GM12878 (cell line): ENCODE measurements at regions not wholly inside any gene's neighbourhood (a gene's known extent, or its start where the extent isn't known, plus 50 kb on each side); places are given as distances from the start of the nearest gene placed in this dataset.

ENCODE experiments used
- ATAC-seq: fragments of 200-7000 bp; cut with Tn5 transposase; 3 replicates; pipeline ENCODE4 v1.9.1; 2020; ENCODE audit warnings: mild to moderate bottlenecking, moderate library complexity
- BruUV-seq: library from RNA; stranded (reverse); fragments of 400-500 nt; replicated peaks from 2 replicates; lab custom pipeline; 2021; lab: Mats Ljungman, UMichigan
- CTCF ChIA-PET: fragments of 300-600 bp; sonication (Branson Sonifier 250); formaldehyde crosslinking; extraction: SDS; loops from one replicate; lab custom pipeline; 2021; ENCODE audit warnings: inconsistent platforms; lab: Yijun Ruan, JAX
- POLR2A ChIA-PET: fragments of 350-600 bp; formaldehyde crosslinking; extraction: SDS; loops from one replicate; lab custom pipeline; 2021; ENCODE audit warnings: inconsistent platforms; lab: Charles Lee
- RAD21 ChIA-PET: fragments of 300-600 bp; sonication (Branson Sonifier 250); formaldehyde crosslinking; loops from one replicate; lab custom pipeline; 2023; ENCODE audit warnings: antibody characterized with exemption; ENCODE audit not compliant: unreplicated experiment; lab: Charles Lee
- SMC1A ChIA-PET: fragments of 300-600 bp; sonication (Branson Sonifier 250); formaldehyde crosslinking; loops from one replicate; lab custom pipeline; 2023; ENCODE audit not compliant: unreplicated experiment, uncharacterized antibody; lab: Charles Lee
- DNase-seq: peaks from one replicate; pipeline ENCODE4 v3.0.0-alpha.2; 2011; ENCODE audit warnings: low read depth, low spot score
- FAIRE-seq: peaks from 3 replicates; lab custom pipeline; 2011; peaks lifted over from hg19 to GRCh38; lab: Jason Lieb, UNC
- H2AFZ ChIP-seq: 2 replicates; pipeline ENCODE4 v1.6.0; 2011; ENCODE audit warnings: low read depth, low read length, control low read depth; ENCODE audit not compliant: control insufficient read depth
- H3K27ac ChIP-seq: 2 replicates; pipeline ENCODE4 v1.5.1; 2011; ENCODE audit warnings: control low read depth; ENCODE audit not compliant: control insufficient read depth, insufficient read depth
- H3K27me3 ChIP-seq, 2 experiments: replicated peaks in 1 of 2; 2 replicates each; pipeline versions ENCODE4 v1.6.0 to v1.6.1; 2011; ENCODE audit warnings: low read length in 1 of 2; ENCODE audit not compliant: control insufficient read depth in 2 of 2, insufficient read depth in 2 of 2
- H3K36me3 ChIP-seq, 2 experiments: 2 replicates each; pipeline ENCODE4 v1.5.1; 2011; ENCODE audit warnings: low read length in 1 of 2; ENCODE audit not compliant: control insufficient read depth in 2 of 2, insufficient read depth in 2 of 2
- H3K4me1 ChIP-seq: 2 replicates; pipeline ENCODE4 v1.6.1; 2011; ENCODE audit warnings: mild to moderate bottlenecking, low read length, moderate library complexity, mixed read lengths; ENCODE audit not compliant: control insufficient read depth, insufficient read depth
- H3K4me2 ChIP-seq: 2 replicates; pipeline ENCODE4 v1.6.0; 2011; ENCODE audit warnings: control low read depth; ENCODE audit not compliant: control insufficient read depth, insufficient read depth
- H3K4me3 ChIP-seq: fragments of 200-600 bp; sonication (generic); 2 replicates; pipeline ENCODE4 v1.5.1; 2016
- H3K79me2 ChIP-seq: 2 replicates; pipeline ENCODE4 v1.6.0; 2011; ENCODE audit warnings: low read length; ENCODE audit not compliant: control insufficient read depth, insufficient read depth
- H3K9ac ChIP-seq: 2 replicates; pipeline ENCODE4 v1.8.0; 2011; ENCODE audit warnings: low read length, control low read depth, mixed read lengths; ENCODE audit not compliant: control insufficient read depth, insufficient read depth
- H3K9me3 ChIP-seq: replicated peaks from 3 replicates; pipeline ENCODE4 v1.5.1; 2011; ENCODE audit warnings: mild to moderate bottlenecking, low read length; ENCODE audit not compliant: control insufficient read depth, insufficient read depth
- H4K20me1 ChIP-seq: 2 replicates; pipeline ENCODE4 v1.6.0; 2011; ENCODE audit not compliant: control insufficient read depth, insufficient read depth
- ATF7 ChIP-seq: fragments of 450-650 bp; IDR thresholded peaks from 2 replicates; pipeline ENCODE4 v1.6.1; 2016; ENCODE audit warnings: low read depth, mild to moderate bottlenecking
- CBFB ChIP-seq: IDR thresholded peaks from 2 replicates; pipeline ENCODE4 v1.6.1; 2016; ENCODE audit warnings: antibody characterized with exemption, low read depth
- CREB1 ChIP-seq: IDR thresholded peaks from 2 replicates; pipeline ENCODE4 v1.6.1; 2012; ENCODE audit warnings: low read depth, mild to moderate bottlenecking, inconsistent platforms
- CREM ChIP-seq: IDR thresholded peaks from 2 replicates; pipeline ENCODE4 v1.6.1; 2014; ENCODE audit warnings: antibody characterized with exemption, low read depth
- EED ChIP-seq: sonication (generic); IDR thresholded peaks from 2 replicates; pipeline ENCODE4 v1.6.1; 2016; ENCODE audit warnings: antibody characterized with exemption, low read depth
- FOXK2 ChIP-seq: fragments of 450-650 bp; IDR thresholded peaks from 2 replicates; pipeline ENCODE4 v1.6.1; 2017; ENCODE audit warnings: mild to moderate bottlenecking, moderate library complexity
- FOXM1 ChIP-seq: IDR thresholded peaks from 2 replicates; pipeline ENCODE4 v1.6.1; 2012; ENCODE audit warnings: low read depth, mild to moderate bottlenecking, inconsistent platforms, low read length, moderate library complexity
- HDAC6 ChIP-seq: fragments of 200-600 bp; sonication (generic); IDR thresholded peaks from one replicate; pipeline ENCODE4 v1.8.0; 2017; ENCODE audit warnings: antibody characterized with exemption; ENCODE audit not compliant: unreplicated experiment
- KAT2A ChIP-seq: conservative IDR thresholded peaks from 2 replicates; pipeline ENCODE4 v1.6.1; 2011; ENCODE audit warnings: low read depth, low read length; ENCODE audit not compliant: control insufficient read depth
- MYB ChIP-seq: fragments of 150-350 bp; IDR thresholded peaks from 2 replicates; pipeline ENCODE4 v1.6.1; 2014; ENCODE audit warnings: mild to moderate bottlenecking, low read depth, low read length, borderline replicate concordance
- NR2C1 ChIP-seq: fragments of 450-650 bp; IDR thresholded peaks from 2 replicates; pipeline ENCODE4 v1.6.1; 2017; ENCODE audit warnings: antibody characterized with exemption, mild to moderate bottlenecking, moderate library complexity
- PAX8 ChIP-seq: fragments of 450-650 bp; IDR thresholded peaks from 2 replicates; pipeline ENCODE4 v1.6.1; 2017; ENCODE audit warnings: mild to moderate bottlenecking, moderate library complexity
- POLR2AphosphoS2 ChIP-seq: IDR thresholded peaks from 2 replicates; pipeline ENCODE4 v1.6.1; 2011; ENCODE audit warnings: low read depth, mild to moderate bottlenecking, low read length, improper control_type of control experiment, moderate library complexity
- RAD21 ChIP-seq: IDR thresholded peaks from 2 replicates; pipeline ENCODE4 v1.6.1; 2011; ENCODE audit warnings: mild to moderate bottlenecking, low read depth, low read length, moderate library complexity; ENCODE audit not compliant: insufficient read depth
- RFX5 ChIP-seq: IDR thresholded peaks from 2 replicates; pipeline ENCODE4 v1.6.1; 2011; ENCODE audit warnings: low read depth, low read length, improper control_type of control experiment
- RUNX3 ChIP-seq: IDR thresholded peaks from 2 replicates; pipeline ENCODE4 v1.6.1; 2012; ENCODE audit warnings: low read length, inconsistent platforms
- SIN3A ChIP-seq: IDR thresholded peaks from 2 replicates; pipeline ENCODE4 v1.6.1; 2012; ENCODE audit warnings: low read depth, low read length, improper control_type of control experiment
- SIX5 ChIP-seq: IDR thresholded peaks from 2 replicates; pipeline ENCODE4 v1.6.1; 2011; ENCODE audit warnings: mild to moderate bottlenecking, low read depth, low read length, moderate library complexity; ENCODE audit not compliant: severe bottlenecking
- STAT3 ChIP-seq: IDR thresholded peaks from 2 replicates; pipeline ENCODE4 v1.6.1; 2011; ENCODE audit warnings: low read depth, low read length, improper control_type of control experiment
- SUZ12 ChIP-seq: fragments of 200-600 bp; sonication (generic); IDR thresholded peaks from one replicate; pipeline ENCODE4 v1.6.1; 2018; ENCODE audit warnings: antibody characterized with exemption, mild to moderate bottlenecking; ENCODE audit not compliant: unreplicated experiment
- YBX1 ChIP-seq: fragments of 450-650 bp; IDR thresholded peaks from 2 replicates; pipeline ENCODE4 v1.6.1; 2016; ENCODE audit warnings: antibody characterized with exemption
- ZBED1 ChIP-seq: IDR thresholded peaks from 2 replicates; pipeline ENCODE4 v1.6.1; 2016; ENCODE audit warnings: borderline replicate concordance
- WGBS: methylation state at CpG from one replicate; pipeline ENCODE4 v1.1.6; 2016; ENCODE audit warnings: low lambda C conversion rate; ENCODE audit not compliant: insufficient replicate concordance, insufficient coverage; ENCODE audit errors: missing lambda C conversion rate; 5-methylcytosine and 5-hydroxymethylcytosine counted together
- in situ Hi-C: fragments of 300-500 bp; cut with MboI; formaldehyde crosslinking; loops from 9 replicates; pipeline ENCODE4 v1.14.3; 2018; ENCODE audit warnings: mixed read lengths
- intact Hi-C: fragments of 100-400 bp; cut with micrococcal nuclease; formaldehyde crosslinking; loops from one replicate; pipeline ENCODE4 v1.14.2; 2022; ENCODE audit not compliant: unreplicated experiment
- TF ChIP-seq, protein P1 (sequence below): fragments of 450-650 bp; IDR thresholded peaks from 2 replicates; pipeline ENCODE4 v1.6.1; 2018; ENCODE audit warnings: borderline replicate concordance, mild to moderate bottlenecking; ENCODE audit not compliant: partially characterized antibody

DNA sequence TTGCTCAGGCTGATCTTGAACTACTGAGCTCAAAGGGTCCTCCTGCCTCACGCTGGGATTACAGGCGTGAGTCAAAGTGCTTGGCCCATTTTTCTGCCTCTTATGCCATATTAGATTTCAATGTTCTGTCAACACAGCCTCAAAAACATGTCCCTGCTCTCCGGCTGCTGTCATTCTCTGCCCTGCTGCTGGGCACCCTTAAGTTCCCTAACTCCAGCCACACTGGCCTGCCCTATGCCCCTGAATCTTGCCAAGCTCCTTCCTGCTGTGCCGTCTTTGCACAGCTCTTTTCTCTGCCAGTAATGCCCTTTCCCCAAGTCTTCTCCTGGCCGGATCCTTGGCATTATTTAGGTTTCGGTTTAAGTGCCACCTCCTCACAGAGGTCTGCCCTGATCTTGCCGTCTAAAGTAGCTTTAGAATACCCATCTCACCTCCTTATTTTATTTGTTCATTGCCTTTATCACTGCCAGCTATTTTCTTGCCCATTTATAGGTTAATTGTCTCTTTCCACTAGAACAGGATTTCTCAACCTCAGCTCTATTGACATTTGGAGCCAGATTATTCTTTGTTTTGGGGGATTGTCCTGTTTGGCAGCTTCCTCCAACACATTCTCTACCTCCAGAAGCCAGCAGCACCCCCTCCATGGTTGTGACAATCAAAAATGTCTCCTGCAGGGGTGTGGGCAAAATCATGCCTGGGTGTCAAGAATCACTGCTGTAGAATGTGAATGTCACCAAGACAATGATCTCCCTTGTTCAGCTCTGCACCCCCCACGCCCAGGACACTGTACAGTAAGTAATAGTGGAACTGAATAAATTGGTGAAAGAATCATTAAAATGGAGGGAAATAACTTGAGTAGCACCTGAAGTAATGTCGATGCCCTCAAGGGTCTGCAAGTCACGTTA is 168.2 kb downstream of the CYLD start (continued):
- TF ChIP-seq, protein P1, sequence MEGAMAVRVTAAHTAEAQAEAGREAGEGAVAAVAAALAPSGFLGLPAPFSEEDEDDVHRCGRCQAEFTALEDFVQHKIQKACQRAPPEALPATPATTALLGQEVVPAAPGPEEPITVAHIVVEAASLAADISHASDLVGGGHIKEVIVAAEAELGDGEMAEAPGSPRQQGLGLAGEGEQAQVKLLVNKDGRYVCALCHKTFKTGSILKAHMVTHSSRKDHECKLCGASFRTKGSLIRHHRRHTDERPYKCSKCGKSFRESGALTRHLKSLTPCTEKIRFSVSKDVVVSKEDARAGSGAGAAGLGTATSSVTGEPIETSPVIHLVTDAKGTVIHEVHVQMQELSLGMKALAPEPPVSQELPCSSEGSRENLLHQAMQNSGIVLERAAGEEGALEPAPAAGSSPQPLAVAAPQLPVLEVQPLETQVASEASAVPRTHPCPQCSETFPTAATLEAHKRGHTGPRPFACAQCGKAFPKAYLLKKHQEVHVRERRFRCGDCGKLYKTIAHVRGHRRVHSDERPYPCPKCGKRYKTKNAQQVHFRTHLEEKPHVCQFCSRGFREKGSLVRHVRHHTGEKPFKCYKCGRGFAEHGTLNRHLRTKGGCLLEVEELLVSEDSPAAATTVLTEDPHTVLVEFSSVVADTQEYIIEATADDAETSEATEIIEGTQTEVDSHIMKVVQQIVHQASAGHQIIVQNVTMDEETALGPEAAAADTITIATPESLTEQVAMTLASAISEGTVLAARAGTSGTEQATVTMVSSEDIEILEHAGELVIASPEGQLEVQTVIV, result no peak
- no peak for TF ChIP-seq PAX8
- no peak for TF ChIP-seq SIN3A
- no peak for TF ChIP-seq RUNX3
- no peak for TF ChIP-seq FOXK2
- no peak for TF ChIP-seq CREB1
- no peak for TF ChIP-seq MYB
- TF ChIP-seq, all 136 proteins: peak for 0

DNA sequence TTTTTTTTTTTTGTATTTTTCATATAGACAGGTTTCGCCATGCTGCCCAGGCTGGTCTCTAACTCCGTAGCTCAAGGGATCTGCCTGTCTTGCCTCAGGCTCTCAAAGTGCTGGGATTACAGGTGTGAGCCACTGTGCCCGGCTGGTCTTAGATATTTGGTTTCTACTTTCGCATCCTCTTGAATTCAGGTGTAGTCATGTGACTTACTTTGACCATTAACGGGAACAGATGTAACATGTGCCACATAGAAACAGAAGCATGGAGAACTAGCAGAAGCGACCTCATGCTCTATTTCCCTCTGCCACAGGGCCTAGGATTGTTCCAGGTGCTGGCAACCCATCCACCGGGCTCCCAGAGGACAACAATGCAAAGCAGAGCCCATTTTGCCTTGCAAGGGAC is 166.6 kb downstream of the CYLD start:
- H3K4me2 ChIP-seq, result no peak overlapping the region
- H3K9me3 ChIP-seq, result no peaks in the 10 kb centered on the region
- no peaks in the 10 kb centered on the region for H4K20me1 ChIP-seq
- TF ChIP-seq FOXM1 (no peak), YBX1 (no peak), HDAC6 (no peak), STAT3 (no peak), RAD21 (no peak), CREM (no peak), ZBED1 (no peak), ATF7 (no peak), KAT2A (no peak), RFX5 (no peak), SIX5 (no peak), NR2C1 (no peak), EED (no peak), POLR2AphosphoS2 (no peak), CBFB (no peak), SUZ12 (no peak)
- H3K9ac ChIP-seq, result no peak overlapping the region
- no peak overlapping the region for H3K4me3 ChIP-seq
- CTCF ChIA-PET, result no interaction called here
- DNase-seq (no peak), FAIRE-seq (no peak), ATAC-seq (no peak)
- H2AFZ ChIP-seq, result no peak overlapping the region
- intact Hi-C loops (no loop called here), in situ Hi-C loops (no loop called here)
- no peaks in the 10 kb centered on the region for H3K4me1 ChIP-seq
- WGBS, result 41% methylated on average over 7 of the region's 7 CpGs
- SMC1A ChIA-PET, result no interaction called here
- RAD21 ChIA-PET, result no interaction called here
- H3K79me2 ChIP-seq, result no peaks in the 10 kb centered on the region
- H3K36me3 ChIP-seq, result no peaks in the 10 kb centered on the region
- POLR2A ChIA-PET, result no interaction called here
- H3K27me3 ChIP-seq, result no peaks in the 10 kb centered on the region
- no TSS peak for BruUV-seq
- no peak overlapping the region for H3K27ac ChIP-seq
